Stimulated activated CD4-positive, alpha-beta T cell treated with anti-CD3 and anti-CD28 coated beads, TNF-alpha, amount 100 ng/mL, for 48 hours (primary cell): ENCODE measurements at regions not wholly inside any gene's neighbourhood (a gene's known extent, or its start where the extent isn't known, plus 50 kb on each side); places are given as distances from the start of the nearest gene placed in this dataset.

Experiments used
- DNase-seq, 3 donors: peaks; one replicate each; pipeline ENCODE4 v3.0.0-alpha.2; 2020; ENCODE audit warnings: low read depth in 3 of 3

DNA sequence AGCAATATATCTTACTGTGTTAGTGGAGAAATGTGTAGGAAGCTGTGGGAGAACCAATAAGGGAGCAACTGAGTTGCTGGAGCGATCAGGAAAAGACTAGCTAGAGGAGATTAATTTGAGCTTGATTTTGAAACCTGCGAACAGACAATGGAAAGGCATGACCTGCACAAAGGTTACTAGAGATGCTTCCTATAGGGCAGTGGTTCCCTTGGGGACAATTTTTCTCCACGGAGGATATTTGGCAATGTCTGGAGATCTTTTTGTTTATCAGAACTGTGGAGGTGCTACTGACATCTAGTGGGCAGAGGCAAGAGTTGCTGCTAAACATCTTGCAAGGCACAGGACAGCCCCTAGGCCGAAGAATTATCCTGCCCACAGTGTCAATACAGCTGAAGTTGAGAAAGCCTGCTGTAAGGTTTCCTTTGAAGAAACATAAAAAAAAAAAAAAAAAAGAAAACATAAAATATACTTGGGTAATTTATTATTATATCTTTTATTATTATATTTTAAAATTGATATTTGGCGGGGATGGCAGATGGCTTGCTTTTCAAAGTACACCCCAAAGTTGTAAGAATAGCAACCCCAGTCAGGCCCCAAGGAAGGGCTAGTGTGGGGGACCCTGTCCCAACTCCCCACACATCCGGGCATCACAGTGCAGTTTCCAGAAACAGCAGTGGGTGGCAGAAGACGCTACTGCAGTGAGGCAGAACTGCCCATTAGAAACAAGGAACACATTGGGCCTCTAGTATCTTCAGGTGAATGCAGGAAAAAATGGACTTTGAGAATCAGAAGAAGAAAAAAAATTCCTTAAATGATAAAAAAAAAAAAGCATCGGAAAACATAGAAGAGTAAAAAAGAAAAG lies 481.6 kb downstream of the SH2D4B start:
- no peak for DNase-seq

DNA sequence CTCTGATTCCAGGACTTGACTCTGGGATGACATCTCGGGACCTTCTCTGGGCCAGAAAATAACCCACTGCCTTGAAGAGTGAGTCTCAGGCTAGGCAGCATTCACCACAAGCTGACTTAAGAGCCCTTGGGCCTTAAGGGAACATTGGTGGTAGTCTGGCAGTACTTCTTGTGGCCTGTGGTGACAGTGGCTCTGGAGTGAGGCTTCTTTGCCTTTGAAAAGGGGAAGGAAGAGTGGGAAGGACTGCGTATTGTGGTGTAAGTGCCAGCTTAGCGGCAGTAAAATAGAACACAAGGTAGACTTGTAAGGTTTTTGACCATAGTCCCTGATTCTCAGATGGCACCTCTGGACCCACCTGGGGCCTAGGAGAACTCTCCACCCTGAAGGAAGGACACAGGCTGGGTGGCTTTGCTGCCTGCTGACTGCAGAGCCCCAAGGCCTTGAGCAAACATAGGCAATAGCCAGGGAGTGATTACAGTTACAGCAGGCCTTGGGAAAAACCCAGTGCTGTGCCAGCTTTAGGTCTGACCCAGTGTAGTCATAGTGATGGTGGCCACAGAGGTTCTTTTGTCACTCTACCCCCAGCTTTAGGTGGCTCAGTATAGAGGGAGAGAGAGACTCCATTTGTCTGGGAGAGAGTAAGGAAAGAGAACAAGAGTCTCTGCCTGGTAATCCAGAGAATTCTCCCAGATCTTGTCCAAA lies 483.9 kb downstream of the SH2D4B start:
- DNase-seq = no peak

DNA sequence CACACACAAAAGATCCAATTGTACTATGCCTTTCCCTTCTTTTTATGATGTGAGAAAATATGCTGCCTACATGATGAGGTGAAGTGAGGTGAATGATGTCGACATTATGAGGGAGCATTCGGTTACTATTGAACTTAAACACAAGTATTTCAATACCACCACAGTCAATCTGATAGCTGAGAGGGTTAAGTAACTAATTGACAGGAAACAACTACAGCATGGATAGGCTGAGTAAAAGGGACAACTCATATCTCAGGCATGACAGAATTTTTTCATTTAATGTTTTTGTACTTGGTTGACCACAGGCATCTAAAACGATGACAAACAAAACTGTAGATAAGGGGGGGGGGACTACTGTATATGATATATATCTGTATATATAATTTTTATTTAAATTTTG lies 488.9 kb downstream of the SH2D4B start:
- DNase-seq = no peak

DNA sequence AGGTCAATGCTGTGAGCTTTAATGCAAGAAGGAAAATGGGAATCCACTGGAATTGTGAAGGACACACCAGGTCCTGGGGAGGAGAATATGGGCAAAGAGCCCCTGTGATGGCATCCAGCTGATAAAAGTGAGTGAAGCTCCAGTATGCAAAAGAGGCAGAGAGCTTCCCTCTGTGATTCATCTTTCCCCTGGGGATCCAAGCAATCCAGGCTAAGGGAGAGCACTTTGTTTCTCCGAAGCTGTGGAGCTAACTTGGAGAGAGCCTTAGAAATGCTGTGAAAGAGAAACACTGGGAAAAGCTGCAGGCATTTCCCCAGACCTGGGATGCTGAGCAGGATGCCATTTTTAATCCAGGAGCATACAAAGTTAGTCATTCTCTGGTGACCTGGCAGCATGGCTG lies 489.5 kb downstream of the SH2D4B start:
- DNase-seq = no peak

DNA sequence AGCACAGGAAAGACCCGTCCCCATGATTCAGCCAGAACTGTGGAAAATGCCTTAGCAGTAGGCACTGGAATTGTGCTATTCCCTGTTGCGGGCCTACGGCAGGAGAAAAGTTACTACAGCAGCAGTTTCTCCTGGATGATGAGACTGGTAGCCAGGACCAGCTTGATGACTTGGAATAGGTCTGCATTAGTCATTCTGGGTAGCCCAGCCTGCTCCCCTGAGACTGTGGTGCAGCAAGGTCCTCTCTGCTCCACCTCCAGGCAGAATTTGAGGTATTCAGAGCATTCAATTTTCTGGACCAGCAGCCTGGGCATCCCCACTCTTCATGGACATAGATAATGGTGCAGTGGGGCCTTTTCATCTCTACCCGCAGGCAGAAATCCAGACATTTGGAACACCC lies 490.0 kb downstream of the SH2D4B start:
- no peak for DNase-seq

DNA sequence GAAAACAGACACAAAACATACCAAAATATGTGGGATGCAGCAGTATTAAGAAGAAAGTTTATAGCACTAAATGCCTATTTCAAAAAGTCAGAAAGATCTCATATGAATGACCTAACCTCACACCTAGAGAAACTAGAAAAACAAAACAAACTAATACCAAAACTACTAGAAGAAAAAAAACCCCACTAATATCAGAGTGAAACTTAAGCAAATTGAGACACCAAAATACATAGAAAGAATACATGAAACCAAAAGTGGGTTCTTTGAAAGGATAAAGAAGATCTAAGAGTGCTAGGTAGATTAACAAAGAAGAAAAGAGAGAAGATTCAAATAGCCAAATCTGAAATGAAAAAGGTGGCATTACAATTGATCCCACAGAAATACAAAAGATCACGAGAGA lies 494.1 kb downstream of the SH2D4B start:
- no peak for DNase-seq

DNA sequence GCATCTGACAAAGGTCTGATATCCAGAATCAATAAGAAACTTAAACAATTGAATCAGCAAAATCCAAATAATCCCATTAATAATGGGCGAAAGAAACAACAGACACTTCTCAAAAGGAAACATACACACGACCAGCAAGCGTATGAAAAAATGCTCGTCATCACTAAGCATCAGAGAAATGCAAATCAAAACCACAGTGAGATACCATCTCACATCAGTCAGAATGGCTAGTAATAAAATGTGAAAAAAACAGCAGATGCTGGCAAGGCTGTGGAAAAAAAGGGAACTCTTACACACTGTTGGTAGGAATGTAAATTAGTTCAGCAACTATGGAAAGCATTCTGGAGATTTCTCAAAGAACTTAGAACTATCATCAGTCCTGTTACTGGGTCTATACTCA lies 496.7 kb downstream of the SH2D4B start:
- no peak for DNase-seq

DNA sequence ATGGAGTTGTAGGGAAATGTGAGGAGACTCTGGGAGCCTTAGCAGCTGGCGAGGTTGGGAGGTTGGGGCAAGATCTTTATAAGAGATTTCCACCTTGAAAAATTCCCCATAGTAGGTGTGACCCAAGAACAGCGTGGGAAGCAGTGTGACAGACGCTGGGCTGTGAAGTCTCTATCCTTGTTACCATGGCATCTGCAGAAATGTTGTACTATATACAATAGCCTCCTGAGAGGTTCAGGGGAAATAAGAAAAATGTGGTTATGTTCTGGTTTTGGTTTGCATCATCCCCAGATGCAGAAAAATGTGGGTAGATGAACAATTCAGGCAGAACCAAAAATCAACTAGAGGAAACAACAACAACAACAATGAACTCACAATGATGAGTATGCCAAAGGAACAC lies 498.6 kb downstream of the SH2D4B start:
- DNase-seq = no peak

DNA sequence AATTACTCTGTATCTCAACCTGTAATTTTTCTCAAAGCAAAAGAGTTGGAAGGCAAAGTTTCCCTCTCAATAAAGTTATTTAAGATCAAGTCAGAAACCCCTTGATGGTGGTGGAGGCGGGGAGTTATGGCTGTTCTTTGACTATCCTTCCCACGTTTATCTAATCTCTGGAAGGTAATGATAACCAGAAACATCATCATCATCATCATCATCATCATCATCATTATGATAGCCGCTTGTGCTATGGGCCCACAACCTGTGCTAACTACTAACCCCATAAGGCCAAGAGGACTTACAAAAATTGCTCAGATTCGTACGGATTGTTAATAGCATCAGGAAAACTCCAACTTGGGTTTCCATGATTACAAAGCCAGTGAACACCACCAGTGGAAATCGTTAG lies 502.3 kb downstream of the SH2D4B start:
- no peak for DNase-seq

DNA sequence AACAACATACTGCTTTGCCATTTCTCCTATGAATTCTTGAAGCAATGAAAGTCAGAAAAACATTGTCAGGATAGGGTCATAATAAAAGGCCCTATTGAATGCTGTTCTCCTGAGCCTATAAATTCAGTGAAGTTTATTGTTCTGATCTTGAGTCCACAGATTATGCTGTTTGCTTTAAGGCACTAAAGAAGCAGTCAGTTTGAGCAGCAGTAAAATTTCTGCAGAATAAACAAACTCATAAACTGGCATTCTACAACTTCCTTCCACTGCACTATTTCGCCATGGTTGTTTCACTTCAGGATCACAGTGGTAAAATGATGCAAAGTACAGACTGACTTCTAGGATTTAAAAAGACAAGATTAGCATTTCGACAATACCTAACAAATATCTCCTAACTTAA lies 503.2 kb downstream of the SH2D4B start:
- no peak for DNase-seq

DNA sequence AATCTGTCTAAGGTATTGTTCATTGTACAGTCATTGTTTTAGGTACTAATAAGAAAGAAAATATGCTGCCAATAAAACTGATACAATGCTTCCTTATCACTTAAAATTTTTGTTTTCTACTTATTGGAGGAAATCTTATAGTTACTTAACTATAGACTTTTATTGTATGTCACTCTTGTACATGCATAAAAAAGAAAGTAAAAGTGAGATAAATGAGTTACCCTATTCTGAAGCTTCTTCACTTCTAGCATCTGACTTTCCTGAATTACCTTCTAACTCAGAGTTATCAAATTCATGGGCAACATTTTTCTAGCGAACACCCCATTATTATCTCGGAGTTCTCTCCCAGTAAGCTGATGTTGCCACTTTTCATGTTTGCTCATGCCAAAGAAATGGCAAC lies 504.9 kb downstream of the SH2D4B start:
- no peak for DNase-seq

DNA sequence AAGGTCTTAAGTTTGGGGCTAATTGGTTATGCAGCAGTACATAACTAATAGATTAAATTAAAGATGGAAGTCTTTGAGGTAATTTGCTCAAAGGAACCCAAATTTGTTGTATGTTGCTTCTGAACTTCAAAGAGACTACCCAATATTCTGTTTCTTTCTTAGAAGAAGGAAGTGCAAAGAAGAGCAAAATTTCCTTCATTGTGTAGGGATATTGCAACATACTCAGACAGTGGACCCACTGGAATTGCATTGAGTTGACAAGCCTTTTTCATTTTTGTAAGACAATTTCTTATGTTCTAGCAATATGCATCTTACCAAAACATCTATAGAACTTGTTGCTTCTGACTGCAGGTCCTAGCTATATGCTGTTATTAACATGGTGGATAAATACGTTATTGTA lies 527.8 kb downstream of the SH2D4B start:
- DNase-seq = no peak

DNA sequence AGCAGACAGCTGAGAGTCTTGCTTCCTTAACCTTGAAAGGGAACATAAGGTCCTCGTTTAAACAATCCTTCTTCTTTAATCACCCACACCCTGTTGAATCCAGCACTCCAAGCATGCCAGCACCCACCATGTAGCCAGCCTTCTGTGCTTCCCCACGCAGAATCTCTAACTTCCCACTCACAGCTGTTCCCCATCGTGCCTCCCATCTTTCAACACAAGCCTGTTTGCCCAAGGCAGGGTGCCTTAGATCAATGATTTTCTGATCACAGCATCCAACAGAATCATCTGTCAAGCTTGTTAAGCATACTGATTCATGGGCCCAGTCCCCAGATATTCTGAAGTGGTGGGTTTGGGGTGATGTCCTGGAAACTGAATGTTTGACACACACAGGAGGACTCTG lies 530.8 kb downstream of the SH2D4B start:
- DNase-seq = no peak

DNA sequence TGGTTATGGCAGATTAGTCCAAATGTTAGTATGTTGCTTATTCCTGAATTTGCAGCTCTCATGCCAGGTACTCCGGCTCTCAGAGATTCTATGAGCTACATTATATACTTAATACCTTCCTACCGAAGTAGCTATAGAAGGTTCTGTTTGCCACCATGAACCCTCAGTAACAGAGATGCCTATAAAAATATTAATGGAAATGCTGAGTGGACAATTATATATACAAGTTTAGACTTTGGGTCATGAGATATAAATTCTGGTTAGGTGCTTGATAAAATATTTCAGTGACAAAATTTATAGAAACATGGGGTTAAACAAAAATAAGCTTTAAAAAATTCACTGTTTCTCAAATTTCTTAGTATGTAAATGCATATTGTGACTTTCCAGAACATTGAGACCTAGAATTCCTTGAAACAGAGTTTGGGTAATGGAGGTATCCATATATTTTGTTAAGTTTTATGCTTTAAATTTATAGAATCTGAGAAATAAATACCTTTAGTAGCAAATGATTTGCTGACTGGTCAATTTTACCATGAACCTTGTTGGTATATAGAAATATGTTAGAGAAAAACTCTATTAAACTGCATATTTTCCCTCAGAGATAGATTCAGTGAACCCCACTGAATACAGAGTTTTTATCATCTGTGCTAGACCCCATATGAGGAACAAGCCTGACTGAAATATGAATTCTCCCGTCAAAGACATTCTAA lies 533.5 kb downstream of the SH2D4B start:
- no peak for DNase-seq

DNA sequence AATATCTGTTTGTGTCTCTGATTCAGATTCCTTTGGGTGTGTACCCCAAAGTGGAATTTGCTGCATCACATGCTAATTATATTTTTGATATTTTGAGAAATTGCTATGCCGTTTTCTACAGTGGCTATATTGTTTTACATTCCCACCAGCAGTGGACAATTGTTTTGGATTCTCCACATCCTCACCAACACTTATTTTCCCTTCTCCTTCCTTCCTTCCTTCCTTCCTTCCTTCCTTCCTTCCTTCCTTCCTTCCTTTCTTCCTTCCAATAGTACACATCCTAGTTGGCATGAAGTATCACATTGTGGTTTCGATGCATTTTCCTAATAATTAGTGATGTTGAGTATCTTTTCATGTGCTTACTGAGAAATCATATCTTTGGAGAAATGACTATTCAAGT lies 535.5 kb downstream of the SH2D4B start:
- no peak for DNase-seq

DNA sequence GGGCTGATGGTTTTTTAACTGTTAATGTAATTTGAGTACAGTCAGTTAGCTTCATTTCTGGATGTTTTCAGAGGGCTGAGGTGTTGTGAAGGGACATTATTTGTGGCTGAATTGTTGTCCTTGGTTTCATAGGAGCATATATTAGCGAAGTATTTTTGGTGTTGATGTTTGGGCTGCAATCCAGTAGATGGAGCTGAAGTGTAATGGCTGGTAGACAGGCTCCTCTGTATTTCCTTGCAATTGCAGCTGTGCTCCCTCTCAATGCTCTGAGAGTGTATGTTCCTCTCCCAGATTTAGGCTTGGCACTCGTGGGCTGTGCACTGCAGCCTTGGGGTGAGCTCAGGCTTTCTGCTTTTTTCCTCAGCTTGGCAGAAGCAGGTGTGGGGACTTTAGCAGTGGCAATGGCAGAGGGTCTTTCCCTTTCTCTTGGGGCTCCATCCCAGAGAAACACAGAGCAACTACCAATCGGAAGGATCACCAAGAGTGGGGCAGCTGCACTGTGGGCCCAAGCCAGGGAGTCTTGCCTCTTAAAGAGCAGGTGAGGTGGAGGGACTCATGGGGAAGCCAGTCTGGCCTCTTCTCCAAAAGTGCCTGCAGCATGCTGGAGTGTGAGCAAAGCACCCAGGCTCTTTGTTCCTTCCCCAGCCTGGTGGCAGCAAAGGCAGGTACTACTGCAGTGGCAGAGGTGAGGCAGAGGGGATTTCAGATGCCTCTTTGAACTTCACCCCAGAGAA lies 544.4 kb downstream of the SH2D4B start:
- DNase-seq = no peak

DNA sequence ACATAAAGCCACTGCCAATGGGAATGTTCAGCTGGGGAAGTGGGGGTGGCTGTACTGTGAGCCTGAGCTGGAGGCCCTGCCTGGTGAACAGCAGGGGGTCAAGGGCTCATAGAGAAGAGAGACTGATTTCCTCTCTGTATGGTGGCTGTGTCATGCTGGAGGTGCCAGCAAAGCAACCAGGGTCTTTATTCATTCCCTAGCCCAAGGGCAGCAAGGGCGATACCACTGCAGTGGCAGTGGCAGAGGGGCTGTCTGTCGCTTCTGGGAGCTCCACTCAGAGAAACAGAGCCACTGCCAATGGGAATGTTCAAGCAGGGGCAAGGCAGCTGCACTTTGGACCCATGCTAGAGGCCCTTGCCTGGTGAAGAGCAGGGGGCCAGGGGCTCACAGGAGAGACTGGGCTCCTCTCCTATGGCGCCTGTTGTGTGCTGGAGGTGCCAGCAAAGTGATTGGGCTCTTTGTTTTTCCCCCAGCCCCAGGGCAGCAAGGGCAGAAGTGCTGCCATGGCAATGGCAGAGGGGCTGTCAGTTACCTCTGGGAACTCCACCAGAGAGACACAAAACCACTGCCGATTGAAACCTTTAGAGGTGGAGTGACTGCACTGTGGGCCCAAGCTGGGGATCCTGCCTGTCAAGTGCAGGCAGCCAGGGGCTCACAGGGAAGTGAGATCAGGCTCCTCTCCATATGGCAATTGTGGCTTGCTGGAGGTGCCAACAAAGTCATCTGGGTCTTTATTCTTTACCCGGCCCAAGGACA lies 545.1 kb downstream of the SH2D4B start:
- no peak for DNase-seq

DNA sequence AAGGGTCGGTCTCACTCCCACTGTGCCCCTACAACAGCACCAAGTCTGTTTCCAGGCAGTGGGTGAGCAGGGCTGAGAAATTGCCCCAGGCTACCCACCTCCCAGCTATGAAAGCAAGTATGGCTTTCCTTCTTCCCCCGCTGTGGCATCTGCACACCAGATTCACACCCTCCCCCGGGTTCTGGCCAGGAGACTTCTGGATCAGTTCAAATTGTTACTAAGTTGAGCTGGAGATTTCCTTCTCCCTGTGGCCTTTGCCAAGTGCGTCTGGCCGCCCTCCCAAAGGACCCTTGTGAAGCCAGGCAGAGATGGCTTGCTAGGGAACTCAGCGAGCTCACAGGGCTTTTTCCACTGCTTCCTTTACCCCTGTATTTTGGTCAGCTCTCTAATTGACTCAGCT lies 555.4 kb downstream of the SH2D4B start:
- no peak for DNase-seq

DNA sequence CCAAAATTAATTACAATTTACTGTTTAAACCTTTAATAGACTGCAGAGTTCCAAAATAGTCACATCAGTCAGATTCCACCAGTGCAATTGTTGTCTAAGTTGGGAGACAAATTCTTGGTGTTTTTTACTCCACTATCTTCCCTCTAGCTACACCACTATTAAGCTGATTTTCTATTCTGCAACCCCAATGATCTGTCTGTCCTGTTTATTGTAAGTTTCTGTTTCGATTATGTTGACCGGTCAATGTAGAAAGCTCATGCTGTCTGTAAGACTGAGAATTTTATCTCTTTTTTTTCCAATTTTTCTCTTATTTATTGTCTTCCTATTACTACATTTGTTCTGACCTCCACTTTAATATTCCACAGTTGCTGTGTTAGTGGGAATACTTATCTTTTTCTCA lies 557.5 kb downstream of the SH2D4B start:
- DNase-seq = no peak

DNA sequence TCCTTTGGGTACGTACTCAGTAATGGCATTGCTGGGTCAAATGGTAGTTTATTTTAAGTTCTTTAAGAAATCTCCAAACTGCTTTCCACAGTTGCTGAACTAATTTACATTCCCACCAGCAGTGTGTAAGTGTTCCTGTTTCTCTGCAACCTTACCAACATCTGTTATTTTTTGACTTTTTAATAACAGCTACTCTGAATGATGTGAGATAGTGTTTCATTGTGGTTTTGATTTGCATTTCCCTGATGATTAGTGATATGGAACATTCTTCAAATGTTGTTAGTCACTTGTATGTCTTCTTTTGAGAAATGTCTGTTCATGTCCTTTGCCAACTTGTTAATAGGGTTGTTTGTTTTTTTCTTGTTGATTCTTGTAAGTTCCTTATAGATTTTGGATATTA lies 558.9 kb downstream of the SH2D4B start:
- no peak for DNase-seq

DNA sequence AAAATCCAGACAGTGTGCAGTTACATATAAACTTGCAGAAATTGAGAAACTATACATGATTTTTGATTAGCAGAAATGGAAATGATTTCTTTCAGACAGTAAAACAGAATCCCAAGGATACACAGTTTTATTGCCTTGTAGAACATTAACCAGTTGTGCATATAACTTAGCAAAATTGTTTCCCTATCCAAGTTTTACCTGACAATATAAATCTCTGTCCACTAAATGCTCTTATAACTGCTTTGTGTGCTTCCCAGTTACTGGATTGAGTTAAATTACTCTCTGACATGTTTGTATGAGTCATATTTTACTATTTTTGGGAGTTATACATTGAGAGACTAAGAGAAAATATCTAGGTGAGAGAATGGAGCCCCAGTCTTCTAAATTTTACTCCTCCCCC lies 563.4 kb downstream of the SH2D4B start:
- no peak for DNase-seq
